ENCODE measurements at regions not wholly inside any gene's neighbourhood (a gene's known extent, or its start where the extent isn't known, plus 50 kb on each side); places are given as distances from the start of the nearest gene placed in this dataset.

DNA sequence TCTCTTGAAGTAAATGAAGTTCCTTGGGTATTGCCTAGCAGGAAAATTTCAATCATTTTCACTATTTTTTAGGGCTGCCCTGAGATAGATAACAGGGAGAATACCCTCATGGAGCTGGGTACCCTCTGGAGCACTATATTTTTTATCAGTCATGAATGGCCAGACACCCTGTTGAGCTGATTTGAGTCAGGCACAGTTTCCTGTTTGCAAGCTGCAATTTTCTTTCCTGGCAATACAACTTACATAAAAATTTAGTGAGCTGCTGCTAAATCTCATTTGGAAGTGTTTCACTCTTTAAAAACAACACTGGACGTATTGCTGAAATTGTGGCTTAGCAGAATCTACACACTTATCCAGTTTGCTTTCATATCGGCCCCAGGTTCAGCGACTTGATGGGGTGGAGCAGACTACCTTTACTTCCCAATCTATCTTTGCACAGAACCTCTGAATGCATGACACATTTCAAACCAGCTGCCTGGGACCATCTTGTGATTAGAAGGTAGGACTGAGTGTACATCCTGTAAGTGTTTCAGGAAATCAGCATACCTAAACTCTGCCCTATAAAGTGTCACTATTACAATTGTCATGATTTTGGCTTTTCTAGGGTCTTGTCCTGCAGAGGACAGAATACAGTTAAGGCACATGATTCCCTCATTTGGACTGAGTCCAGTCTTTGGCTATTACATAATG lies 125.7 kb upstream of the FAM3C start:
- TF ChIP-seq CTCF (IDR thresholded peaks at IDR 0.05) (no peak), POLR2A (IDR thresholded peaks at IDR 0.05) (no peak)

All from Peyer's patch (tissue), 4 donors.